ACC112 (cell line): ENCODE measurements at regions not wholly inside any gene's neighbourhood (a gene's known extent, or its start where the extent isn't known, plus 50 kb on each side); places are given as distances from the start of the nearest gene placed in this dataset.

Source experiments
- H2AFZ ChIP-seq: fragments of 200-600 bp; sonication (generic); one replicate; pipeline ENCODE4 v1.6.0; 2017; ENCODE audit warnings: antibody characterized with exemption, low read length; ENCODE audit not compliant: unreplicated experiment
- H3K27ac ChIP-seq: fragments of 200-600 bp; sonication (generic); 2 replicates; pipeline ENCODE4 v1.5.1; 2014; ENCODE audit warnings: low read depth, mild to moderate bottlenecking, antibody characterized with exemption, low read length, moderate library complexity
- H3K27me3 ChIP-seq: fragments of 200-600 bp; sonication (generic); 2 replicates; pipeline ENCODE4 v1.6.1; 2014; ENCODE audit warnings: mild to moderate bottlenecking, antibody characterized with exemption, low read length, moderate library complexity, mixed read lengths; ENCODE audit not compliant: insufficient read depth
- H3K36me3 ChIP-seq: fragments of 200-600 bp; sonication (generic); 2 replicates; pipeline ENCODE4 v1.6.1; 2016; ENCODE audit warnings: mild to moderate bottlenecking, antibody characterized with exemption, low read length, moderate library complexity, mixed read lengths; ENCODE audit not compliant: insufficient read depth
- H3K4me1 ChIP-seq: fragments of 200-600 bp; sonication (generic); one replicate; pipeline ENCODE4 v1.6.1; 2016; ENCODE audit warnings: low read length, mixed read lengths; ENCODE audit not compliant: insufficient read depth, unreplicated experiment, control insufficient read depth
- H3K4me3 ChIP-seq: fragments of 200-600 bp; sonication (generic); 2 replicates; pipeline ENCODE4 v1.5.1; 2014; ENCODE audit warnings: mild to moderate bottlenecking, low read depth, low read length
- H3K79me2 ChIP-seq: fragments of 200-600 bp; sonication (generic); one replicate; pipeline ENCODE4 v1.6.0; 2016; ENCODE audit warnings: low read length; ENCODE audit not compliant: control insufficient read depth, unreplicated experiment, insufficient read depth

DNA sequence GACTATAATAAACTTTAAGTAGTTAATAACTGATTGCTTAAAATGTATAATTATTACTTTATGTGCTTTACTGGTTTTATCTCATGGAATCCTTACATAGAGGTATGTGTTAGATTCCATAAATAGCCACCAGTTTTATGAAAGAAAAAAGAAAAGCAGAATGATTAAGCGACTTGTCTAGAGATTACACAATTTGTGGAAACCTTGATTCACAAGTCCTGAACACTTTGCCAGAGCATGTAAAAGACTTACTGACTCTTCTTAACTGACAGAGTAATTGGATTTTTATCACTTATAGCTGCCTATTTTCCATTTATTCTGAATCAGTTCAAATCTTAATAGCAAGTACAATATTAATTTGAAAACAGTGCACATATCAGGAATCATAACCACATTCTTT lies 448.7 kb upstream of the NETO1 start:
- H3K27ac ChIP-seq = no peak overlapping the region
- H3K36me3 ChIP-seq = no peaks in the 10 kb centered on the region
- peaks cover 5% of the 10 kb centered on the region for H3K4me1 ChIP-seq
- no peaks in the 10 kb centered on the region for H3K27me3 ChIP-seq
- no peak overlapping the region for H3K4me3 ChIP-seq
- H3K79me2 ChIP-seq = no peaks in the 10 kb centered on the region
- no peak overlapping the region for H2AFZ ChIP-seq

DNA sequence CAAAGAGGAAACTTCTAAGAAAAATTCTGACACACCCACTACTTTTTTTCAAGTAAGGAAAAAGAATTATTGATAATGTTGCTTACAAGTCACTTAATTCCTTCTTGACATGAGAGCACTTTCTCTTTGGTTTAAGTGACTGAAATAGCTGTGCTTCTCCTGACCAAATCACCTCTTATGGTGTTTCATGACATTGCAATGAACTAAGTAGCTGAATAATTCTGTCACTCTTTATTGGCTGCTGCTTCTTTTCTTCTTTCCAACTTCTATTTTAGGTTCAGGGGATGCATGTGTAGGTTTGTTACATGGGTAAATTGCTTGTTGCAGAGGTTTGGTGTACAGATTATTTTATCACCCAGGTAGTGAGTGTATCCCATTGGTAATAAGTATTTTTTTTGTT lies 447.6 kb upstream of the NETO1 start:
- H3K4me3 ChIP-seq = no peak overlapping the region
- H2AFZ ChIP-seq = no peak overlapping the region
- H3K27me3 ChIP-seq = no peaks in the 10 kb centered on the region

DNA sequence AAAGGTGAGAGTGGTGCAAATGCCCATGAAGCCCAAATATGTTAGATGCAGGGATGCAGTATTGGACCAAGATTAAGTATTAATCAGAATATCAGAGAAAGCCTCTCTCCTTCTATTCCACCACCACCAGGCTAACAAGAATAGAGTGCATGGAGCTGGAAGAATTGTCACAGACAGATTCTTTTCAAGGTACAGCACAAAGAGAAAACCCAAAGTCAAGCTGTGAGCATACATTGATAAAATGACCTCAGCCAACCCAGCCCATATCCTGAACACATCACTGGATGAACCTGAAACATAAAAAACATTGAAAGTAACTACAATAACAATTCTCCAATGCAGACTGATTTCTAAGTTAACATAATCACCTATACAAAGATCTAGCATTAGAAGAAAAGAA lies 445.7 kb upstream of the NETO1 start:
- no peak overlapping the region for H3K4me3 ChIP-seq
- no peaks in the 10 kb centered on the region for H3K36me3 ChIP-seq

More for the DNA sequence above, 447.6 kb upstream of the NETO1 start:
- Histone ChIP-seq H3K36me3 (no peaks in the 10 kb centered on the region), H3K79me2 (no peaks in the 10 kb centered on the region), H3K27ac (no peak overlapping the region), H3K4me1 (peaks cover 5% of the 10 kb centered on the region)

DNA sequence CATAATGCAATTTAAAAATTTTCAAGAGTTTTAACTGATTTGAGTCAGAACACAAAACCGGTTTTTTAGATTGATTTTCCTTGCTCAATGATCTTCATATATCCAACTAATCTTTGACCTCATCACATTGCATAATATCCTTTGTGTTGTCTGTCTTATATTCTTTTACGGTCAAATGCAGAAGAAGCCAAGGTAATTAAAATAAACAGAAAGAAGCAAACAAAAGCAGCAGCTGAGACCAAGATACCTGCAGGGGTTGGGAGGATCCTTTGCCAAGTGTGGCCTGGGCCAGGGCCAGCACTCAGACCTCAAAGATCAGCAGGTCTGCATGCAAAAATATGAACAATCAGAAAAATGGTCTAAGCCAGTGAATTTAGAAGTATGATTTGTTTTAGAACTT lies 428.9 kb upstream of the NETO1 start:
- Histone ChIP-seq H2AFZ (no peak overlapping the region), H3K27me3 (no peaks in the 10 kb centered on the region), H3K4me3 (no peak overlapping the region), H3K36me3 (no peaks in the 10 kb centered on the region), H3K79me2 (no peaks in the 10 kb centered on the region), H3K27ac (no peak overlapping the region), H3K4me1 (no peaks in the 10 kb centered on the region)

More for the DNA sequence above, 445.7 kb upstream of the NETO1 start:
- Histone ChIP-seq H3K27ac (no peak overlapping the region), H3K4me1 (peaks cover 5% of the 10 kb centered on the region), H2AFZ (no peak overlapping the region), H3K79me2 (no peaks in the 10 kb centered on the region), H3K27me3 (no peaks in the 10 kb centered on the region)

DNA sequence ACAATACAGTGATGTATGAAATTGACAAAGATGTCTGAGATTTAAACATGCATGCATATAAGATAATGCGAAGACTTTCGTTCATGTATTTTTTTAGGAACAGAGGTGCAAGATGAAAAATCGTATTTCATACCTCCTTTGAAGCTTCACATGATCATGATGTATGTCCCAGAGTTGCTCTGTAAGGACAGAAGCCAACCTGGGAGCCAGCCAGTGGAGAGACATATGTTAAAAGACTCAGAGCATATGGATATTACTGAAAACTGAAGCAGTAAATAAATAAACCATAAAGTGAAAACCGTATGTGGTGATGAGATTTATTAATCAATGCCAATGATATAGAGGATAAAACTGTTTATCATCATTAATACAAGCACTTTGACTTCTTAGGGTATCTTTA lies 424.4 kb upstream of the NETO1 start:
- Histone ChIP-seq H3K27me3 (no peaks in the 10 kb centered on the region), H2AFZ (no peak overlapping the region), H3K4me3 (no peak overlapping the region), H3K36me3 (no peaks in the 10 kb centered on the region), H3K4me1 (no peaks in the 10 kb centered on the region), H3K27ac (no peak overlapping the region), H3K79me2 (no peaks in the 10 kb centered on the region)

DNA sequence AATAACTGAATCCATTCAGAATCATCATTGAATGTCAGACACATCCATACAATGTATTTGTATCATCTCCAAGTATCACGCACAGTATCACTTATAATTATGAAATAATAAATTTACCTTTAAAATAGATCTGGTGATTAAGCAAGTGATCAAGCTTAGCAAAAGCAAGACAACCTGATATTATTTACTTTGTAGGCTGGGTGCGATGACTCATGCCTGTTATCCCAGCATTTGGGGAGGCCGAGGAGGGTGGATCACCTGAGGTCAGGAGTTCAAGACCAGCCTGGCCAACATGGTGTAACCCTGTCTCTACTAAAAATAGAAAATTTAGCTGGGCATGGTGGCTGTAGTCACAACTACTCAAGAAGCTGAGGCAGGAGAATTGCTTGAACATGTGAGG lies 421.0 kb upstream of the NETO1 start:
- no peak overlapping the region for H3K4me3 ChIP-seq
- H2AFZ ChIP-seq = no peak overlapping the region
- no peaks in the 10 kb centered on the region for H3K27me3 ChIP-seq
- H3K79me2 ChIP-seq = no peaks in the 10 kb centered on the region
- no peaks in the 10 kb centered on the region for H3K36me3 ChIP-seq
- no peak overlapping the region for H3K27ac ChIP-seq
- H3K4me1 ChIP-seq = no peaks in the 10 kb centered on the region

DNA sequence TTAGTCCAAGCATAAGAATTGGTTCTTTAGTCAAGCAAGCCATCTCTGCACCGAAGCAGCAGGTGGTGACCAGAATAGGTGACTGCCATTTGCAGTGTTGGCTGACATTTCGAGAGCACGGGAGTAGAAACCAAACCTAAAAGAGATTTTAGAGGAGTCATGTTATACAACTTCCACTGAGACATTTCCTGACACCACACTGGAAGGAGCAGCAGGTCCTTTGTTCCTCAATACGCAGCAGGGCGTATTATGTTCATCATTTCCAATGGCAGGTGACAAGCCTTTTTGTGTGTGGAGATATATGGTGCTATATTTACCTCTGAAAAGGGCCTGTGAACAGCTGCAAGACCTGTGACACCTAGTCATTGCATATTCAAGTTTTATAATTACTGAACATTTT lies 418.8 kb upstream of the NETO1 start:
- Histone ChIP-seq H3K27me3 (no peaks in the 10 kb centered on the region), H3K36me3 (no peaks in the 10 kb centered on the region), H2AFZ (no peak overlapping the region), H3K27ac (no peak overlapping the region), H3K79me2 (no peaks in the 10 kb centered on the region), H3K4me3 (no peak overlapping the region), H3K4me1 (no peaks in the 10 kb centered on the region)

DNA sequence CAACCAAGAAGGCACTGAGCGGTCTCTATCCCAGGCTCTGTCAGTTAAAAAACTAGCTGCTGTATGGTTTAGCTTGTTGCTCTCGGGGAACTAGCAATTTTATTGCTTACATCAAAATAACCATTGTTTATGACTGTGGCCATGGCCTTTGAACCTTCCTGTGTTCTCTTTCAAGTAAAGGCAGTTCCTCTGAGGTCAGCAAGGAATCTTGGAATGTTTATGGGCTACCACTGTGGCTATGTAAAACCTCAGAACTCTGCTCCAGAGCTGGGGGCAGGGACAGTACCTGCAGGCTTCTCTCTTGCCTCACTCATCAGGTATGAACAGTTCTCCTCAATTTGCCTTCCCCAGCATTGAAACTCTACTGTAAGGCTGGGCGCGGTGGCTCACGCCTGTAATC lies 416.0 kb upstream of the NETO1 start:
- no peaks in the 10 kb centered on the region for H3K4me1 ChIP-seq
- H3K27me3 ChIP-seq = no peaks in the 10 kb centered on the region
- H3K79me2 ChIP-seq = no peaks in the 10 kb centered on the region
- no peak overlapping the region for H2AFZ ChIP-seq
- H3K27ac ChIP-seq = no peak overlapping the region
- H3K36me3 ChIP-seq = no peaks in the 10 kb centered on the region
- no peak overlapping the region for H3K4me3 ChIP-seq

DNA sequence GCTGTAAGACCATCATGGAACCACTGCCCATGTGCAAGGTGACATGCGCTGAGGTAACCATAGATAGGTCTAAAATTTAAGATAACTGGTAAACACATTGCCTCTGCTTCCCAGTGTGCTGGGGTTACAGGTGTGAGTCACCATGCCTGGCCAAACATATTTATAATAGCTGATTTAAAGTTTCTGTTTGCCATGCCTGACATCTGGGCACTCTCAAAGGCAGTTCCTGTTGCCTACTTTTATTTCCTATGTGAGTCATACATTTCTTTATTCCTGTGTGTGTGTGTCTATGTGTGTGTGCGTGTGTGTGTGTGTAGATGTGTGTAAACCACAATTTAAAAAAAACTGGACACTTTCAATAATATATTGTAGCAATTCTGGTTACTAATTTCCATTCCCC lies 415.2 kb upstream of the NETO1 start:
- H3K36me3 ChIP-seq = no peaks in the 10 kb centered on the region
- H3K27ac ChIP-seq = no peak overlapping the region
- no peaks in the 10 kb centered on the region for H3K27me3 ChIP-seq
- H3K79me2 ChIP-seq = no peaks in the 10 kb centered on the region
- no peak overlapping the region for H3K4me3 ChIP-seq
- H3K4me1 ChIP-seq = no peaks in the 10 kb centered on the region
- H2AFZ ChIP-seq = no peak overlapping the region

DNA sequence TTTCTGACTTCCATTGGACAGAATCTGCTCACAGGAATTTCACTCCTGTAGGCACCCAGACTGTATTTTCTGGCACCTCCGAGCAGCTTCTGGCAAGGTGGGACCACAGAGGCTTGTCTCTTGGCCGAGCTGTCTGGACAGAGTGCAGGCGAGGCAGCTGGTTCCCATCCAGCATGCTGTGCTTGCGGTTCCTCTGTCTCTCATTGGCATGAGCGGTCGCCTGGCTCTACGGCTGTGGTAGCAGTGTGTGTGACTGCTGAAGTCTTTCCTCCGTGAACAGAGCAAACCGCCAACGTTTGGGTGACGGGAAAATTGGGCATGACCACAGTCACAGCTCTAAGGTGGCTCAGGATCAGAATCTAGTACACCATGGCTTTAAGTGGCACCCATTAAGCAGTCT lies 411.7 kb upstream of the NETO1 start:
- H3K4me1 ChIP-seq = no peaks in the 10 kb centered on the region
- no peak overlapping the region for H3K27ac ChIP-seq
- H3K4me3 ChIP-seq = no peak overlapping the region
- H3K36me3 ChIP-seq = no peaks in the 10 kb centered on the region
- H3K79me2 ChIP-seq = no peaks in the 10 kb centered on the region
- no peak overlapping the region for H2AFZ ChIP-seq
- no peaks in the 10 kb centered on the region for H3K27me3 ChIP-seq

DNA sequence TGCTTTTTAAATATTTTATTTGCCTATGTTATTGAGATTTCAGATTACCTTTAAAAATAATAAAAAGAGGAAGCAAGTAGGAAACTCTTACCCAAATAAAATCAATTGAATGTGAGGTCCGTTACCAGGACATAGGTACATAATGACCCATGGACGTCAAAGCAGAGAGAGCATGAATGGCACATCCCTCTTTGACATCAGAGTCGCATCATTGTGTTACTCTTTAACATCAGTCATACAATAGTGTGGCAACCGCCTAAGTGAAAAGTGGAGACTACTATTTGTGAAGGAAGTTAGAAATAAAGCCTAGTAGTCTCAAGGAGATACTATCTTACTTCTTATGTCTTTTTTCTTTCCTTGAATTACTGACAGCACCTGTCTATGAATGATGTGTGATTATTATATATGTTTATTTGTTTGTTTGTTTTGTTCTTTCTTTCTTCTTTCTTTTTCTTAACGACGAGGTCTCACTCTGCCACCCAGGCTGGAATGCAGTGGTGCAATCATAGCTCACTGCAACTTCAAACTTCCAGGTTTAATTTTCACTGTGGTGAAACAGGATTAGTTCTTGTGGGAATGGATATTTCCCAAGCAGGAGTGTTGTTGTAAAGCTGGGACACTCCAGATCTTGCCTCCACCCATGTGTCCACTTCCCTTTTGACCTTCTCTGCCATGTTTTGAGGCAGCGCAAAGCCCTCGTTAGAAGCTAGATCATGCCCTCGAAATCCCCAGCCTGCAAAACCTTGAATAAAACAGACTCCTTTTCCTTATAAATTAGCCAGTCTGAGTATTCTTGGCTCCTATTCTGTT lies 407.2 kb upstream of the NETO1 start:
- no peaks in the 10 kb centered on the region for H3K79me2 ChIP-seq
- H3K4me3 ChIP-seq = no peak overlapping the region
- H2AFZ ChIP-seq = no peak overlapping the region
- H3K4me1 ChIP-seq = no peaks in the 10 kb centered on the region
- H3K27ac ChIP-seq = no peak overlapping the region
- no peaks in the 10 kb centered on the region for H3K36me3 ChIP-seq
- no peaks in the 10 kb centered on the region for H3K27me3 ChIP-seq
